Activated B cell treated with CpG ODN at 0.5 μM for 24 hours (primary cell): ENCODE measurements at regions not wholly inside any gene's neighbourhood (a gene's known extent, or its start where the extent isn't known, plus 50 kb on each side); places are given as distances from the start of the nearest gene placed in this dataset.

ENCODE experiments used
- ATAC-seq: fragments of 200-7000 bp; cut with Tn5 transposase; one replicate; pipeline ENCODE4 v1.10.0; 2021; ENCODE audit warnings: low read depth, mild to moderate bottlenecking, moderate library complexity
- CTCF ChIA-PET: fragments of 350-600 bp; sonication (Branson Sonifier 250); formaldehyde crosslinking; loops from one replicate; lab custom pipeline; 2021; ENCODE audit warnings: antibody characterized with exemption; lab: Charles Lee
- POLR2A ChIA-PET: fragments of 350-600 bp; sonication (Branson Sonifier 250); formaldehyde crosslinking; loops from one replicate; lab custom pipeline; 2021; ENCODE audit warnings: antibody characterized with exemption; lab: Charles Lee
- DNase-seq: peaks from one replicate; pipeline ENCODE4 v3.0.0; 2022
- H3K27ac Mint-ChIP-seq: one replicate; pipeline ENCODE4 v1.8.0; 2020; ENCODE audit warnings: mixed read lengths
- H3K27me3 Mint-ChIP-seq: one replicate; pipeline ENCODE4 v1.8.0; 2021; ENCODE audit warnings: mixed read lengths
- H3K36me3 Mint-ChIP-seq: one replicate; pipeline ENCODE4 v1.8.0; 2021; ENCODE audit warnings: low read depth, mixed read lengths
- H3K4me1 Mint-ChIP-seq: one replicate; pipeline ENCODE4 v1.8.0; 2021; ENCODE audit warnings: mixed read lengths
- H3K4me3 Mint-ChIP-seq: one replicate; pipeline ENCODE4 v1.8.0; 2020; ENCODE audit warnings: mild to moderate bottlenecking, mixed read lengths
- H3K9me3 Mint-ChIP-seq: one replicate; pipeline ENCODE4 v1.8.0; 2020; ENCODE audit warnings: mixed read lengths
- intact Hi-C: fragments of 100-400 bp; cut with micrococcal nuclease; formaldehyde crosslinking; loops from one replicate; pipeline ENCODE4 v1.15.1; 2024
- TF ChIP-seq, protein P1 (sequence below): fragments of 200-600 bp; IDR thresholded peaks from one replicate; pipeline ENCODE4 v1.8.0; 2022; ENCODE audit warnings: antibody characterized with exemption, mild to moderate bottlenecking

DNA sequence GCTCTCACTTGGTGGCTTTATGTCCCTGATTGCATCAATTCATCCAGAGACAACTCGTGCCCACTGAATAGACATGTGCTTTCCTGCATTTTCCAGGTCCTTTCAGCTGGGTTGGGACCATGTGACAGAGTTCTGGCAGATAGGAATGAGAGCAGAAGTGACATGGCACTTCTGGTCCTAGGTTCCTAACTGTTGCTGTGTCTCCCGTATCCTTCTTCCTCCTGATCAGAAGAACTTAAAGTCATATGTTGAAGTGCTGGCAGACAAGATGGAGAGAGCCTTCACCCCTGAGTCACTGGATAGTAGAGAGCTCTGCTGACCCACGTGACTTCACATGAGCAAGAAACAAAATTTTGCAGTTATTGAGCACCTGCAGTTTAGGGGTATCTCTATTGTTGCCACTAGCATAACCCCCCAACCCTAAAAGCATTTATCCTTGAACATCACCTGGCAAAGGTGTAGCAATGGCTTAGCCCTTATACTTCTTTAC lies 80.0 kb downstream of the NREP start:
- POLR2A ChIA-PET = no interaction called here

DNA sequence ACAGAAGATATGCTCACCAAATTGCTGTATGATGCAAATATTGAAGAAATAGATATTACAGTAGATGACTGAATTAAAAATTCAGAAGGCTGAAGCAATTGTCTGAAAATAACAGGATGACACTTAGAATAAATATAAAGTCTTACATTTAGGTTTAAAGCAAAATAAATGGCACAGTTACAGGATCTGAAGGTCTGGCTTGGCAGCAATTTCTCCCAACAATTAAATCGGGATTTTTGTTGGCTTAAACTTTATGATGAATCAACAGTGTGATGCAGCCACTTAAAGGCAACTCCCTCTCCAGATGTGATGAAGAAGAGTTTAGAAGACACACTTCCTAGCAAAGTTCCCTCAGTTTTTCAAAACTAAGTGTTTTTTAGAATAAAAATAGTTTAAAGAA lies 80.5 kb downstream of the NREP start:
- CTCF ChIA-PET = no interaction called here
- H3K4me3 Mint-ChIP-seq = no peak overlapping the region
- no peaks in the 10 kb centered on the region for H3K9me3 Mint-ChIP-seq
- H3K27ac Mint-ChIP-seq = no peak overlapping the region
- TF ChIP-seq, protein P1, sequence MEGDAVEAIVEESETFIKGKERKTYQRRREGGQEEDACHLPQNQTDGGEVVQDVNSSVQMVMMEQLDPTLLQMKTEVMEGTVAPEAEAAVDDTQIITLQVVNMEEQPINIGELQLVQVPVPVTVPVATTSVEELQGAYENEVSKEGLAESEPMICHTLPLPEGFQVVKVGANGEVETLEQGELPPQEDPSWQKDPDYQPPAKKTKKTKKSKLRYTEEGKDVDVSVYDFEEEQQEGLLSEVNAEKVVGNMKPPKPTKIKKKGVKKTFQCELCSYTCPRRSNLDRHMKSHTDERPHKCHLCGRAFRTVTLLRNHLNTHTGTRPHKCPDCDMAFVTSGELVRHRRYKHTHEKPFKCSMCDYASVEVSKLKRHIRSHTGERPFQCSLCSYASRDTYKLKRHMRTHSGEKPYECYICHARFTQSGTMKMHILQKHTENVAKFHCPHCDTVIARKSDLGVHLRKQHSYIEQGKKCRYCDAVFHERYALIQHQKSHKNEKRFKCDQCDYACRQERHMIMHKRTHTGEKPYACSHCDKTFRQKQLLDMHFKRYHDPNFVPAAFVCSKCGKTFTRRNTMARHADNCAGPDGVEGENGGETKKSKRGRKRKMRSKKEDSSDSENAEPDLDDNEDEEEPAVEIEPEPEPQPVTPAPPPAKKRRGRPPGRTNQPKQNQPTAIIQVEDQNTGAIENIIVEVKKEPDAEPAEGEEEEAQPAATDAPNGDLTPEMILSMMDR = no peak
- POLR2A ChIA-PET = no interaction called here
- DNase-seq (no peak), ATAC-seq (no peak)
- H3K36me3 Mint-ChIP-seq = no peaks in the 10 kb centered on the region
- peaks cover 4% of the 10 kb centered on the region for H3K27me3 Mint-ChIP-seq
- H3K4me1 Mint-ChIP-seq = no peaks in the 10 kb centered on the region
- intact Hi-C loops = no loop called here

More for the DNA sequence above, 80.0 kb downstream of the NREP start:
- Mint-ChIP-seq H3K9me3 (no peaks in the 10 kb centered on the region), H3K27ac (no peak overlapping the region), H3K4me1 (no peaks in the 10 kb centered on the region), H3K4me3 (no peak overlapping the region), H3K36me3 (no peaks in the 10 kb centered on the region), H3K27me3 (peaks cover 4% of the 10 kb centered on the region)
- CTCF ChIA-PET = no interaction called here
- no peak for DNase-seq
- ATAC-seq = no peak
- intact Hi-C loops = no loop called here
- TF ChIP-seq, protein P1 = no peak

- TF ChIP-seq, protein P1 = no peak
- ATAC-seq (no peak), DNase-seq (no peak)
- H3K4me1 Mint-ChIP-seq = no peaks in the 10 kb centered on the region
- ChIA-PET POLR2A (no interaction called here), CTCF (no interaction called here)
- H3K4me3 Mint-ChIP-seq = no peak overlapping the region
- no peak overlapping the region for H3K27ac Mint-ChIP-seq
- H3K27me3 Mint-ChIP-seq = peaks cover under 1% of the 10 kb centered on the region
- H3K9me3 Mint-ChIP-seq = no peaks in the 10 kb centered on the region
- intact Hi-C loops = no loop called here
- no peaks in the 10 kb centered on the region for H3K36me3 Mint-ChIP-seq
These were observed 81.6 kb downstream of the NREP start for GRCh38 chr5:111675201-111675934.

GRCh38 chr5:111673891-111674626 lies 82.9 kb downstream of the NREP start:
- no peak overlapping the region for H3K4me3 Mint-ChIP-seq
- ChIA-PET POLR2A (no interaction called here), CTCF (no interaction called here)
- no peak for DNase-seq
- no peaks in the 10 kb centered on the region for H3K4me1 Mint-ChIP-seq
- no peak for ATAC-seq
- no peaks in the 10 kb centered on the region for H3K36me3 Mint-ChIP-seq
- no peaks in the 10 kb centered on the region for H3K27me3 Mint-ChIP-seq
- H3K9me3 Mint-ChIP-seq = no peaks in the 10 kb centered on the region
- intact Hi-C loops = no loop called here
- TF ChIP-seq, protein P1 = no peak
- no peak overlapping the region for H3K27ac Mint-ChIP-seq

GRCh38 chr5:111672099-111672498 lies 84.9 kb downstream of the NREP start:
- no peak overlapping the region for H3K4me3 Mint-ChIP-seq
- POLR2A ChIA-PET = no interaction called here
- intact Hi-C loops = no loop called here
- CTCF ChIA-PET = no interaction called here
- H3K9me3 Mint-ChIP-seq = no peaks in the 10 kb centered on the region
- H3K36me3 Mint-ChIP-seq = no peaks in the 10 kb centered on the region
- no peak for DNase-seq
- TF ChIP-seq, protein P1 = no peak
- no peaks in the 10 kb centered on the region for H3K4me1 Mint-ChIP-seq
- H3K27me3 Mint-ChIP-seq = no peaks in the 10 kb centered on the region
- ATAC-seq = no peak
- H3K27ac Mint-ChIP-seq = no peak overlapping the region
